ENCODE measurements at regions not wholly inside any gene's neighbourhood (a gene's known extent, or its start where the extent isn't known, plus 50 kb on each side); places are given as distances from the start of the nearest gene placed in this dataset.

- TF ChIP-seq CTCF (IDR thresholded peaks at IDR 0.05) (no peak), E2F4 (CRISPR knock-in tag; IDR thresholded peaks at IDR 0.05; ENCODE audit: borderline replicate concordance, low read depth) (no peak), E2F1 (CRISPR knock-in tag; IDR thresholded peaks at IDR 0.05) (no peak), MAX (CRISPR knock-in tag; IDR thresholded peaks at IDR 0.05) (no peak), STAT6 (CRISPR knock-in tag; conservative IDR thresholded peaks at IDR 0.05; ENCODE audit: low read depth) (no peak), RELA (CRISPR knock-in tag; IDR thresholded peaks at IDR 0.05; ENCODE audit: borderline replicate concordance) (no peak), SP1 (CRISPR knock-in tag; conservative IDR thresholded peaks at IDR 0.05) (no peak), CREB1 (CRISPR knock-in tag; IDR thresholded peaks at IDR 0.05) (no peak), OVOL2 (CRISPR knock-in tag; IDR thresholded peaks at IDR 0.05; ENCODE audit: borderline replicate concordance) (no peak), USF2 (CRISPR knock-in tag; IDR thresholded peaks at IDR 0.05) (no peak), ZNF138 (CRISPR knock-in tag; conservative IDR thresholded peaks at IDR 0.05) (no peak), ZNF232 (CRISPR knock-in tag; IDR thresholded peaks at IDR 0.05) (no peak), ATF1 (CRISPR knock-in tag; IDR thresholded peaks at IDR 0.05) (no peak), ZNF532 (CRISPR knock-in tag; IDR thresholded peaks at IDR 0.05; ENCODE audit: borderline replicate concordance) (no peak)
These were observed 69.8 kb downstream of the CD83 start for GRCh38 chr6:14187406-14187805.
